Caki2 (cell line): ENCODE measurements at regions not wholly inside any gene's neighbourhood (a gene's known extent, or its start where the extent isn't known, plus 50 kb on each side); places are given as distances from the start of the nearest gene placed in this dataset.

ENCODE experiments used
- DNase-seq: peaks from one replicate; pipeline ENCODE4 v3.0.0-alpha.2; 2015; ENCODE audit warnings: low read depth
- in situ Hi-C: cut with HindIII; loops from 2 replicates; pipeline ENCODE4 v1.10.0; 2016; ENCODE audit warnings: low sequenced_read_pairs, low pct_unique_long_range_greater_than_20kb, mixed read lengths

DNA sequence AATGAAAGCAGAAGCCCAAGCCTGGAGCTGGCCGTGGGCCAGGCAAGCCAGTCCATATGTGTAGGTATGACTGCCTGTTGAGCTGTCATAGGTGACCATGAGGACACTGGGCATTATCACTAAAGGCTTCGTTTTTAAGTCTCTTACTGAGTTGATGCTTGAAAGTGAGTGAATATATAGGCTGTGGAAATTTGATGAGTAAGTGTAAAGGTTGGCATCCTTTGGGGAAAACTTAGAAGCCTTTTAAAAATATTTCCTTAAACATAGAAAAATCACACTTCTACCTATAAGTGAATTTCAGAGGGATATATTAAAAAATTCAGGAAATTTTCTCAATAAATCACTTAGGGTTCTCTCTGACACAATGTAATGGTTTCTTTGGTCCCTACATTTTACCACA is 396.5 kb downstream of the FOXG1 start:
- in situ Hi-C loops, result no loop called here
- no peak for DNase-seq

DNA sequence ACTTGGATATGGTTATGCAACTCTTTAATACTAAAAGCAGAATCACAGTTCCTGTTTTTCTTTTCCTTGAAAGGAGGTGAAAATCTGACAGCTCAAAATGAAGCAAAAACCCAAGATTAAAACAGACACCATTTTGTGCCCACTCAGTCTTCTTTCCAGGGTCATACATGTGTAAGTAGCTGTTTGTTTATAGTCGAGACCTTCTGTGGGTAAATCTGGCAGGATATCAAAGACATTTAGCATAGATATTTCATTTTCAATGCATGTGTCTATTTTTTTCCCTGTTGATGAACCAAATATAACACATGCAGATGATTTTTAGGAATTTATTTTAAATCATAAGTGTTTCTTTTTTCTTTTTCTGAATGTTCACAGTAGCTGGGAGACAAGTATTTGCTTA is 398.8 kb downstream of the FOXG1 start:
- in situ Hi-C loops, result no loop called here
- no peak for DNase-seq

DNA sequence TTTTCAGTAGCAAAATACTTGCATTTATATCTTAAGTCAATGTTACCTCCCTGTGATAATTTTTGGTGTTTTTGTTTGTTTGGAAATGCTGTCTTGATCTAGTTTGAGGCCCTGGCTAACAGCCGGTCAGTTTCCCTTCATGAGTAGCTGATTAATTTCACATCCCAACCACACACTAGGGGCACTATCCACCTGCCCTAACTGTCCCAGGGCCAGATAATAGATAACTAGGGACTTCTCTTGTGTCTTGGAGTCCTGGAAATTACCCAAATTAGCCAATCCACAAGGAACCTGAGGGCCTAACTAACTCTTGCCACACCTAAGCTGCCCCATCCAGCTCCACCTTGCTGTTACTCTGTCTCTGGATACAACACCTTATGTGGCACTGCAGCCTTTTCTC is 399.9 kb downstream of the FOXG1 start:
- in situ Hi-C loops, result no loop called here

DNA sequence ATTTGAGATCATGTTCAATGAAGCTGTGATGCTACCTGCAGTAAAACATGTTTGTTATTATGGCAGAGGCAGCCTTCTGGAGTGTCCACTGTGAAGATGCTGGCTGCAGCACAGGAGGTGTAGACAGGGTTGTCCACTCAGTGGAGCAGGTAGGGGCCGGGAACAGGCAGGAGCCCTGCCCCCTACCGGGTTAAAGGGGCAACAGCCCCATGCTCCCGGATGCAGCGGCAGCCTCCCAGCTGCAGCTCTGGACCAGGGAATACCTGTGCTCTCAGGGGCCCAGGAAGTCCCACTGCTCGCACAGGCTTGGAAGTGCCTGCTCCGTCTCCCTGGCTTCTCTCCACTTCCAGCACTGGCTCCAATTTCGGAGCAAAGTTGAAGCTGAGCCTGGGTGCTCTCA is 401.6 kb downstream of the FOXG1 start:
- no peak for DNase-seq
- in situ Hi-C loops, result no loop called here

More for the DNA sequence above, 399.9 kb downstream of the FOXG1 start:
- DNase-seq, result no peak

DNA sequence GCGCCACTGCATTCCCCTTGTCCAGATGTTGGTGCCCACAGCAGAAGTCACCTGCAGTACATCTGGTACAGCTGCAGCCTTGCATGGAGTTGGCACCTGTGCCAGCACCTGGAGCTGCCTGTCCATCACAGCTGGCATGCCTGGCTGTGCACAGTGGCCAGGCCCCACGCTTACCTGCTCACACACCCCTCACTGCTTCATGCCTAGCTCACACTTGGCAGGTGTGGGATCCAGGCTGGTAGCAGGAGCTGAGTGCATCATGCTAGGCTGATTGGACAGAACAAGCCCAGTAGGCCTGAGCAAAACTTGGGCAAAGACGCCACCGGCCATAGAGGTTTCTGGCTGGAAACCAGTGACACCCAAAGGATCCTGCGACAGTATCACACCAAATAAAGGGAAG is 402.8 kb downstream of the FOXG1 start:
- in situ Hi-C loops, result no loop called here
- no peak for DNase-seq

DNA sequence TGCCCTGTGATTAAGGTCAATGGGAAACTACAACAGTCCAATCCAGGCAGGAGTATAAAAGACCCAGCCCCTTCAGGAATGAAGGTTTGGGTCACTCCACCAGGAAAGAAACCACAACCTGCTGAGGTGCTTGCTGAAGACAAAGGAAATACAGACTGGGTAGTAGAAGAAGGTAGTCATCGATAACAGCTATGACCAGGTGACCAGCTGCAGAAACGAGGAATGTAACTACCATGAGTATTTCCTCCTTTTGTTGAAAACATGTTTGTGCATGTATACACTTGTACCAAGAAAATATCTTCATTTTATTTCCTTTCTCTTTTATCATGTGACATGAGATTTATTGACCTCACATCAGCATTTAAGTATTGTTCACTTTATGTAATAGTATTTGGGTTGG is 409.1 kb downstream of the FOXG1 start:
- DNase-seq, result no peak
- in situ Hi-C loops, result no loop called here

DNA sequence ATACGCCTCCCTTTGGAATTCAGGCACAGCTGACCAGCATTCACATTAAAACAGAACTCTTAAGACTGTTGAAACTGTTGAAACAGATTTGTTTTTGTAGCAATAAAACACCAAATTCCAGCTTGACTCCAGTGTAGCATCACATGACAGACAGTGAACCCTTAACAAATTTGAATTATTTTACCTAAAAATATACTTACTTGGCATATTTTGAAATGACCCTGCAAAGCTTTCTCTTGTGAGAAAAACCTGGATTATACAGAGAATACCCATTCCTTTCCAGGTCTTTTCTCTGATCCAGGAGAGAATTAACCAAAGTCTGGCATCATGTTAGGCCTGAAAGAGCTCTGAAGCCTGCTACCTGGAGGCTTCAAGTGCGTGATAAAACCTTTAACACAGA is 410.3 kb downstream of the FOXG1 start:
- no peak for DNase-seq
- in situ Hi-C loops, result no loop called here

DNA sequence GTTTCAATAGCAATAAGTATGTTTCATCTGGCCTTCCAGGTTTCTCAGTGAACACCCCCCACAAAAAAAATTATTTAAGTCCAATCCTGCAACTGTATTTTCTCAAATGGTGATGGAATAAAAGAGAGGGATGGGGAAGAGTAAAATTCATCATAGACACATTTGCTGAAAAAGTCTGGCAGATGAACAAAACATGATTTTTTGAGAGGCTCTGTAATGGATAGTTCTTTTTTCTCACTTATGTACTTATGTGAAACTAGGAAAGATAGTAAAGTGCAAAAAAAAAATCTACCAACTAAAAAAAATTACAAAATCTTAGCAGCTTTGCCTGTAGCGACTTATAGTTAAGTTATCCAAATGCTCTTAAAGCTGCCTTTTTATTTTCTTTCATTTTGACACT is 412.4 kb downstream of the FOXG1 start:
- no peak for DNase-seq
- in situ Hi-C loops, result no loop called here

DNA sequence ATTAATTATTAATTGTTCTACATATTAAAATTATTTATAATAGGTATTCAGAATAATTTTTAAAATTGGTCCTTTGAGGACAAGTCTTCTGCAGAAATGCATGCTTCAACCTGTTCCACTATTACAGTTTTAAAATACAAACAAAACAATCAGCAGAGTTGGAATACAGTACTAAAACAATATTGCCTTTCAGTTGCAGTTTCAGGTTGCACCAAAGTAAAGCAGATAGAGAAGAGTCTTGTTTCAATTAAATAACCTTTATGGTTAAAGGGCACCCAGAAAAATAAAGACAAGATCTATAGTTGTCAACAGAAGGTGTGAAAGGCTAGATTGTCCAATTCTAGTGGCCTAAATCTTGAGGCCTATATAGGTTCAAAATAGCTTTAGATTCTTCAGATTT is 424.5 kb downstream of the FOXG1 start:
- in situ Hi-C loops, result no loop called here
- no peak for DNase-seq

DNA sequence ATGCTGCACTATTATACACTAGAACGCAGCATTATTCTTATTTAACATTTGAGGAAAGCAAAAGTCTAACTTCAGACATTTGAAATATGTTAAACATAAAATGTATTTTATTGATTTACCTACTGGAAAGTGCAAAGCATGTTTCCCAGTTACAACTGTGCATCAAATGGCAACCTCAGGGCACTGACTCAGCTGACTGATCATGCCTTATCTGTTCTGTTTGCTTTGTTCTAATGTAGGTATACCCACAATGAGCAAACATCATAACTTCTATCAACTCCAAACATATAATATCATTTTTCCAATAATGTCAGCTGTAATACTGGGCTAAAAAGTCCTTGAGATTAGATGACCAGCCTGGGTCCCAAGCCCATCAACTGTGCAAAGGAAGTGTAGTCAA is 431.0 kb downstream of the FOXG1 start:
- no peak for DNase-seq
- in situ Hi-C loops, result no loop called here

DNA sequence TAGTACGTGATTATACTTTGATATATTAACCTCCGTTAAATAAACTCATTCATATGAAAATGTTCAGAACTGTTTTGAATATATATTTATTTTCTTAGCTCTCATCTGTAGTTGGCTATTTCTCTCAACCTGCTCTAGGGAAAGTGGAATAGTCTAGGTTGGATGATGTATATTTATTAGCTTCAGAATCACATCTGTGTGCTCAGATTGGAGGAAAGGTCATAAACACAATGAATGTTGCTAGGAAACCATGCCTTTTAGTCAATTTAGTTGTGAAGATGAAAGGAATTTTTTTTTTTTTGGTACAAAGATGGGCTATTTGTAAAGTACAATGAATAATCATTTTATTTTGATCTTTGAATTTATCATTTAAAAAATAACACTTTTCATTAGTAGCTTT is 439.1 kb downstream of the FOXG1 start:
- in situ Hi-C loops, result no loop called here
- no peak for DNase-seq

DNA sequence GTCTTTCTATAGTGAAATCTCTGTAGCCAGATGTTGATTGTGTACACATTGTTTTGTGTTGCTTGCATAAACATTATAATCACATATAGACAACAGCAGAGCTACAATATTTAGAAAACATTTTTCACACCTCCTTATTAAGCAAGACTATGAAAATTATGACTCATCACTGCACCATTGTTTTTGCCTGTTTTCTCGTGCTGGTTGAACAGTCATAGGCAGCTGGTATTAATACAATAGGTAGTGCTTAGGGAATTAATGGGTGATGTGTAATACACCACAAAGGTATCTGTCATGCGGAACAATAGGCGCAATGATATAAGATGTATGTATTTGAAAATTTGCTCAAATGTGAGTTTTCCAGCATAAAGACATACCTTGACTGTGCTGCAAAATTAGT is 449.3 kb downstream of the FOXG1 start:
- in situ Hi-C loops, result no loop called here
- DNase-seq, result peak; percentile 36

DNA sequence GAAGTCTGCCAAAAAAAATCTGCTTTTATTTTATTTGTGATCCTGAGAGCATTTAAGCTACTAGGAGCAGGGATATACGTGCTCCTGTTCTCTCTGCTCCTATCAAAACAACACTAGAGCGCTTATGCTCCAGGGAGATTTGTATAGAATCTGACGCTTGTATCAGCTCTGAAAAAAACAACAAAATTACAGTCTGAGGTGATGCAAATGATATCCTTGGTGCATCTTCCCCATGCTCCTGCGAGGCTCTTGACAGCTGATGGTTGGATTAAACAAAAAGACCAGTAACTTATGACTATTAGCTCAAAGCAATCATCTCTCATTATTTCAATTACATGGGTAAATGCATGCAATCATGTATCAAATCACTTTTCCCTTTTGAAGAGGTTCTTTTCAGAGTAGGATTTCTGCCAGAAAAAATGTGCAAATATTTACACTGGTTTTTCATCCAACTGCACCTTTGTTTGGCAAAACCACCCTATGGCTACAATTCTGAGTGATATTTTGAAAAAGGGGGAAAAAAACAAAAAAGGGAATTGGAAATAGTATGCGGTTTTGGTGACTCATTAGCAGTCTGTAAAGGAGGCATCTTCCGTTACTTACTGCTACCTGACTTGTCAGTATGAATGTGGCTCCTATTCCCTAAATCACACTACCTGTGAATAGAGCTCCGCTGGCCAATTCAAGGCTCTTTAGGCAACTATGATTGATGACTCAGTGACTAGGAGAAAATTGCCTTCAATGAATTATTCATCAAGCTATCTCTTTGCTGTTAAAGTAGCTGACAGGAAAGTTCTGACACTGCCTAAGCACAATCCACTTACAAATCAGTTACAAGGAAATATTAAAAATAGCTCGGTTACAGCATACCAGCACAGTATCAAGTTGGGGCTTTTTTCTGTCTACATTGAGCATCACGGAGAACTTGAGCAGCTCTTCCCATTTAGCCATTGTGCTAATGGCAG is 450.0 kb downstream of the FOXG1 start:
- DNase-seq, result peak; percentile 64
- in situ Hi-C loops, result no loop called here

DNA sequence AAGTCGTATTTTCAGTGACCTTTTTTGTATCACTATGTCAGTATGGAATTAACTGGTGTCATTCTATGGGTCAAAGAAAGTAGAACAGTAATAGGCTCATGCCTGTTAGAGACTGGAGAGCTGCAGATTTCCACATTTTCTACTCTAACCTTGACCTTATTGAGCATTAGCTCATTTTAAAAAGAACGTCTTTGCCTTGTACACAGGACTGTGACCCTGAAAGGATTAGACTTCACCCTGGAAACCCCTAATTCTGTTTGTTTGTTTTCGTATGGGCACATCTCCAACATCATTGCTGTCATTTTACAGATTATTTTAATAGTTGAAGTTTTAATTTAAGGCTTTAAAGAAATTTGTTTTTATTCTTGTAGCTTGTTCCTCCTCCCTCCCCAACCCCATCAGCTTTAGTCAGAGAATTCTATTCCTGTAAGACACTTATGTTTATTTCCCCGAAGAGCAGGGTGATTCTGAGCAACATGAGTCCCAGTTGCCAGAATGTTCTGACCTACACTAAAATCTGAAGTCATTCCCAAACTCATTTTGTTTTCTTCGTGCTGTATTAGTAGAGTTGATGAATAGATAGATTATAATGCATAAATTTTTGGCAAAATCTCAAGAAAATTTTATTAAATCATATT is 451.3 kb downstream of the FOXG1 start:
- in situ Hi-C loops, result no loop called here

DNA sequence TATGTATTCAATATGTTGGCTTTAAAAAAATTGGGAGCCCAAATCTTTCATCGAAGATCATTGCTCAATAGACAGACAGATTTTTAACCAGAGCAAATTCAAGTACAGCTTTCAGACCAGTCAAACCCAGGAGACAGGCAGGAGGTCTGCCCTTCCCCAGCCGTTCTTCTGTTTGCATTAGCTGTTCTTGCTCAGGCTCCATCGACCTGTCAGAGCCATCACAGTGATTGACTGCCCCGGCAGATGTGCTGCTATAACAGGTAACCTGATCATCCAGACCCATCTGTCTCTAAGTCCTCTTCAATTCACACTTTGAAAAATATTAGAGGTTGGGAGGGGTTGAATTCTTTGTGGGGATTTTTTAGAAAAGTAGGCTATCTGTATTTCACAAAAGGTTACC is 453.5 kb downstream of the FOXG1 start:
- in situ Hi-C loops, result no loop called here
- no peak for DNase-seq

More for the DNA sequence above, 451.3 kb downstream of the FOXG1 start:
- no peak for DNase-seq

DNA sequence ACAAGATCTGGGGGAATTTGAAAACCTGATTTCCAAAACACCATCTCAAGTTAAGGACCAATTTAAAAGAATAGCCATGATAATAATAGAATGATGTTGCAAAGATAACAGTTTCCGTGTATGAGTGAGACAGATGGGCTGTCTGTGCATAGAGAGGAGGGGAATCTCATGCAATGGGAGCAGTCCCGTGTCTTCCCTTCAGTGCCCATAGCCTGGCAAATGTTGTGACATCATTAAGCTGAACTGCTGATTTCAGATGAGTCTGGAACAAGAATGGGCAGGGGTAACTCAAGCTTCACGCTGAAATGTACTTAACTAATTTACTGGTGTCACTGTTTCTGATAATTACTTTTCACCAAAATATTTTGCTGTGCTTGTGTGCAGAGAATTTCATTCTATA is 454.0 kb downstream of the FOXG1 start:
- DNase-seq, result no peak
- in situ Hi-C loops, result no loop called here

DNA sequence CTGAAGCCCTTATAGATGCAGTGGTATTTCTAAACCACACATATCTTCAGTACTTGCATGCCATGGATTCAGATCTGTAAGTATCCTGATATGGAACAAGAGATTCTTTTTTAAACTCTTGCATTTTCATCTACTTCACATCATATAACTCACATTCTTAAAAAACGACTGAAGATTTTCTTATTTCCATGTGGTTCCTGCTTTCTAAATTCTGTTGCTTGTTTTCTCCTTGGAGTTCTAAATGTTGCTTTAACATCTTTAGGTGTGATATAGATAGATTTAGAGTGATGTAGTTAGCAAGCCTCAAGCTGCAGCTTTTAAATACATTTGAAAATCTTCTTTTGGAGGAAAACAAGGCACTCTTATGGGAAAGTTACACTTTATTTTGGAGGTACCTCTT is 455.4 kb downstream of the FOXG1 start:
- no peak for DNase-seq
- in situ Hi-C loops, result no loop called here

DNA sequence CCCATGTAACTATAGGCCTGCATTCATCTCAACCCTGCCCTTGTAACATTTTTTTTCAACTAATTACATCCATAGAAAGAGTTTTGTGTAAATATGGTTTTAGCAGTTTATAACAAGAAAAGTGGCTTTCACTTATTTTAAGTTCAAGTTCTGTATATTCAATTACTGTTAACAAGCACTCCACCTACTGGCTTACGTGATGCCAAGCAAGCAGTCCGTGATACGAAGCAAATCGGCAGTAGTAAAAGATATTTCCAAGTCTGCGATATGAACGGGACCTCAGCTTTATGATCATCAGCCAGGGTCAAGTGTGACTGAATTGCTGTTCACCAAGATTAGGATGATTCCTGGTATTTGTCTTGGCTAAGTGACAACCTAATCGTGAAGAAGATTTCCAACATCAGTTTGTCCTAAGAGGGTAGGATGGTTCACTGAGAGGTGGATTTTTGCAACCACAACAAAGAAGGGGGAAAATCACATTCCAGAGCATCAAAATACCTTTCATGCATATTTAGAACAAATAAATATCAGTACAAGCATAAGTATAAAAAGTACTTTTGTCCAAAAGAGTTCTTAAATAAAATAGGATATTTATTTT is 456.2 kb downstream of the FOXG1 start:
- in situ Hi-C loops, result no loop called here
- peak; percentile 21 for DNase-seq

DNA sequence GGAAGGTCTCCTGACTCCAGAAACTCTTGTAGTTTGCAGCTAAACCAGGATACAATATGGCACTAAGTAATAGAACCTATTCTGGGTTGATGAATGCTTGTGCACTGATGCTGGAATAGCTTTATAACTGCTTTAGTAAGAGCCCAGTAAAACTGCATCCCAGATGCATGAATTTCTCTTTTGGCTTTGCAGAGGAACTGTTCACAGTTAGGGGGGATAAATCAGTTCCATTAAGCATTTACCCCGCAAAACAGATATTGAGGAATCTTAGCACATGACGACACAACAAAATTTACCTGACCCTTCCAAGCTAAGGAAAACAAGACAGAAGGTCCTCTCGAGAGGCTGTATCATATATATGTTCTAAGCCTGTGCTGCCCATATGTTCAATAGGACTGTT is 457.4 kb downstream of the FOXG1 start:
- no peak for DNase-seq
- in situ Hi-C loops, result no loop called here
